H1 (cell line): ENCODE measurements at regions not wholly inside any gene's neighbourhood (a gene's known extent, or its start where the extent isn't known, plus 50 kb on each side); places are given as distances from the start of the nearest gene placed in this dataset.

Experiments
- ATF3 ChIP-seq: IDR thresholded peaks from 2 replicates; pipeline ENCODE4 v1.6.1; 2011; ENCODE audit warnings: low read depth, mild to moderate bottlenecking, low read length; ENCODE audit not compliant: insufficient read depth
- BACH1 ChIP-seq: IDR thresholded peaks from 2 replicates; pipeline ENCODE4 v1.6.1; 2012; ENCODE audit warnings: low read length, improper control_type of control experiment
- FOSL1 ChIP-seq: IDR thresholded peaks from 2 replicates; pipeline ENCODE4 v1.6.1; 2011; ENCODE audit warnings: mild to moderate bottlenecking, low read depth, low read length, moderate library complexity; ENCODE audit not compliant: insufficient read depth
- SIN3A ChIP-seq, 2 experiments: IDR thresholded peaks in 1 of 2; conservative IDR thresholded peaks in 1 of 2; 2 replicates each; pipeline ENCODE4 v1.6.1; 2011 to 2012; ENCODE audit warnings: low read length in 2 of 2, improper control_type of control experiment in 1 of 2, low read depth in 1 of 2, mild to moderate bottlenecking in 1 of 2
- SP2 ChIP-seq: IDR thresholded peaks from 2 replicates; pipeline ENCODE4 v1.6.1; 2012; ENCODE audit warnings: mild to moderate bottlenecking, low read length, inconsistent platforms
- TAF1 ChIP-seq: IDR thresholded peaks from 2 replicates; pipeline ENCODE4 v1.6.1; 2011; ENCODE audit warnings: mild to moderate bottlenecking, low read depth, low read length
- TBP ChIP-seq: IDR thresholded peaks from 2 replicates; pipeline ENCODE4 v1.6.1; 2011; ENCODE audit warnings: low read depth, low read length, improper control_type of control experiment

- TF ChIP-seq FOSL1 (no peak), TAF1 (no peak), TBP (no peak), SIN3A (conservative IDR thresholded peaks at IDR 0.05 in 1 of 2, IDR thresholded peaks at IDR 0.05 in 1 of 2; ENCODE audit: low read depth in 1 of 2, low read length in 2 of 2) (no peak), ATF3 (no peak), SP2 (no peak), BACH1 (no peak)
These were observed 115.4 kb upstream of the NEGR1 start (continued) for GRCh38 chr1:72397786-72398185.
